Trophoblast cell (in vitro differentiated cells and primary cell): ENCODE measurements at regions not wholly inside any gene's neighbourhood (a gene's known extent, or its start where the extent isn't known, plus 50 kb on each side); places are given as distances from the start of the nearest gene placed in this dataset.
"Not testable (repeated sequence)": the region's sequence is repeated elsewhere in the genome, so short reads cannot be mapped to it uniquely, and the experiment has no call there.

Experiments used
- DNase-seq, 2 donors: peaks; one replicate each; pipeline ENCODE4 v3.0.0-alpha.2; 2016
- H2AFZ ChIP-seq: 2 replicates; pipeline ENCODE4 v1.6.1; 2013; ENCODE audit warnings: low read length, moderate library complexity, mild to moderate bottlenecking; ENCODE audit not compliant: insufficient read depth, poor library complexity
- H2AK5ac ChIP-seq: 2 replicates; pipeline ENCODE4 v1.6.1; 2013; ENCODE audit warnings: mild to moderate bottlenecking, low read length
- H2BK120ac ChIP-seq: 2 replicates; pipeline ENCODE4 v1.6.1; 2013; ENCODE audit warnings: low read length, mild to moderate bottlenecking, moderate library complexity; ENCODE audit not compliant: insufficient read depth, poor library complexity
- H2BK12ac ChIP-seq: 2 replicates; pipeline ENCODE4 v1.6.1; 2013; ENCODE audit warnings: mild to moderate bottlenecking, low read length, moderate library complexity
- H2BK5ac ChIP-seq: 2 replicates; pipeline ENCODE4 v1.6.1; 2013; ENCODE audit warnings: low read length, low read depth, moderate library complexity, mild to moderate bottlenecking; ENCODE audit not compliant: poor library complexity
- H3K14ac ChIP-seq: 2 replicates; pipeline ENCODE4 v1.6.1; 2013; ENCODE audit warnings: mild to moderate bottlenecking, low read length
- H3K18ac ChIP-seq: 2 replicates; pipeline ENCODE4 v1.6.1; 2013; ENCODE audit warnings: mild to moderate bottlenecking, low read length
- H3K23ac ChIP-seq: 2 replicates; pipeline ENCODE4 v1.6.1; 2013; ENCODE audit warnings: low read length
- H3K27ac ChIP-seq: 2 replicates; pipeline ENCODE4 v1.5.1; 2013; ENCODE audit warnings: low read depth, mild to moderate bottlenecking, inconsistent platforms, low read length, moderate library complexity
- H3K27me3 ChIP-seq: 2 replicates; pipeline ENCODE4 v1.6.1; 2013; ENCODE audit warnings: inconsistent platforms, mild to moderate bottlenecking, low read length, moderate library complexity; ENCODE audit not compliant: insufficient read depth
- H3K36me3 ChIP-seq, 2 experiments: 1 replicate in 1 of 2; 2 replicates in 1 of 2; pipeline ENCODE4 v1.6.1; 2013; ENCODE audit warnings: low read length in 2 of 2, mild to moderate bottlenecking in 2 of 2, moderate library complexity in 1 of 2; ENCODE audit not compliant: insufficient read depth in 2 of 2, control insufficient read depth in 1 of 2
- H3K4ac ChIP-seq: 2 replicates; pipeline ENCODE4 v1.6.1; 2013; ENCODE audit warnings: low read depth, mild to moderate bottlenecking, low read length, moderate library complexity
- H3K4me1 ChIP-seq, 2 experiments: 1 replicate in 1 of 2; 2 replicates in 1 of 2; pipeline ENCODE4 v1.6.1; 2013; ENCODE audit warnings: low read length in 2 of 2, mild to moderate bottlenecking in 2 of 2, moderate library complexity in 1 of 2; ENCODE audit not compliant: insufficient read depth in 2 of 2, control insufficient read depth in 1 of 2
- H3K4me2 ChIP-seq: 2 replicates; pipeline ENCODE4 v1.6.1; 2013; ENCODE audit warnings: inconsistent platforms, mild to moderate bottlenecking, low read length, moderate library complexity
- H3K4me3 ChIP-seq: 2 replicates; pipeline ENCODE4 v1.5.1; 2013; ENCODE audit warnings: mild to moderate bottlenecking, low read depth, low read length, inconsistent platforms
- H3K79me1 ChIP-seq: one replicate; pipeline ENCODE4 v1.6.1; 2013; ENCODE audit warnings: low read length
- H3K79me2 ChIP-seq: 2 replicates; pipeline ENCODE4 v1.6.1; 2013; ENCODE audit warnings: low read length, mild to moderate bottlenecking; ENCODE audit not compliant: control insufficient read depth, insufficient read depth, poor library complexity
- H3K9ac ChIP-seq: 2 replicates; pipeline ENCODE4 v1.6.1; 2013; ENCODE audit warnings: mild to moderate bottlenecking, low read length
- H3K9me3 ChIP-seq: 2 replicates; pipeline ENCODE4 v1.6.1; 2013; ENCODE audit warnings: low read depth, mild to moderate bottlenecking, control low read depth, inconsistent platforms, low read length; ENCODE audit not compliant: insufficient read depth
- H4K12ac ChIP-seq: 2 replicates; pipeline ENCODE4 v1.6.1; 2013; ENCODE audit warnings: low read depth, mild to moderate bottlenecking, low read length, moderate library complexity
- H4K8ac ChIP-seq: 2 replicates; pipeline ENCODE4 v1.6.1; 2013; ENCODE audit warnings: low read depth, mild to moderate bottlenecking, low read length, moderate library complexity
- H4K91ac ChIP-seq: one replicate; pipeline ENCODE4 v1.6.1; 2013; ENCODE audit warnings: low read depth, mild to moderate bottlenecking, low read length, moderate library complexity
- WGBS: extraction: QIAGEN DNeasy Blood & Tissue Kit; methylation state at CpG from one replicate; pipeline ENCODE4 v1.1.7; 2013; ENCODE audit warnings: missing lambda C conversion rate; ENCODE audit not compliant: insufficient read length, insufficient coverage; ENCODE audit errors: extremely low coverage; 5-methylcytosine and 5-hydroxymethylcytosine counted together

DNA sequence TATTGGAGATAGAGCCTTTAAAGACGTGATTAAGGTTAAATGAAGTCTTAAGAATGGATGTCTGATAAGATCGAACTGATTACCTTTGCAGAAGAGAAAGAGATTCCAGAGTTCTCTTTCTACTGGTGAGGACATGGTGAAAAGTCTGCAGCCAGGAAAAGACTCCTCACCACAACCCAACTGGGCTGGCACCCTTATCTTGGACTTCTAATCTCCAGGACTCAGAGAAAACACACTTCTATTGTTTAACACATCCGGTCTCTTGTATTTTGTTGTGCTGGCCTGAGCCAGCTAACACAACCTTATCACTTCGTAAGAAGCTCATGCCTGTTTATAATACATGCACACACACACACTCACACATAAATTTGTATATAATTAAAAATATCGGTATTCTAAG, 489.1 kb downstream of the PRDM9 start:
- no peaks in the 10 kb centered on the region for H3K27me3 ChIP-seq
- no peak overlapping the region for H2AK5ac ChIP-seq
- no peak overlapping the region for H4K91ac ChIP-seq
- H3K14ac ChIP-seq, result no peak overlapping the region
- no peak overlapping the region for H4K8ac ChIP-seq
- H3K23ac ChIP-seq, result no peak overlapping the region
- no peak overlapping the region for H2BK120ac ChIP-seq
- no peaks in the 10 kb centered on the region for H3K36me3 ChIP-seq
- no peak overlapping the region for H2AFZ ChIP-seq
- no peak overlapping the region for H3K4me3 ChIP-seq
- H3K4me1 ChIP-seq, result peaks cover 8 to 10% of the 10 kb centered on the region in 2 experiments
- no peak overlapping the region for H4K12ac ChIP-seq
- H3K79me2 ChIP-seq, result no peaks in the 10 kb centered on the region
- H3K9ac ChIP-seq, result no peak overlapping the region
- no peak overlapping the region for H3K4ac ChIP-seq
- H3K9me3 ChIP-seq, result no peaks in the 10 kb centered on the region
- H2BK5ac ChIP-seq, result no peak overlapping the region
- H3K4me2 ChIP-seq, result no peak overlapping the region
- no peak for DNase-seq
- no peak overlapping the region for H3K18ac ChIP-seq
- H3K79me1 ChIP-seq, result no peaks in the 10 kb centered on the region
- H3K27ac ChIP-seq, result no peak overlapping the region
- WGBS, result no CpG with 5 or more reads among the region's 5 CpGs
- H2BK12ac ChIP-seq, result no peak overlapping the region

DNA sequence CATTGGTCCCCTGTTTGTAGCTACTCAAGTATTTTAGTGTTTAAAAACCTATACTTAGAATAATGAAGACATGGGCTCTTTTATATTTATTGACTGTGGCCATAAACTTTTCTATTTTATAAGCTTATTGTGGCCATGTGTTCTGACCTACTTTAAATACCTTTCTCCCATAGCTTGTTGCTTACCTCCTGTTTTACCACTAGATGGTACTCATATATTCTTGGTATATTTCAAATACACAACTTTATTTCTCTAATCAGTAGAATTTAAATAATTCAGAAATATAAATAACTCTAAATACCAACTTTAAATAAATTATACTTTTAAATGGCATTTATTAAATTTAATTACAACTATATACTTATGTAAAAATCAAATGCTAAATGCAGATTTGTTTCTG, 498.0 kb downstream of the PRDM9 start:
- Histone ChIP-seq H3K36me3 (no peaks in the 10 kb centered on the region), H3K27me3 (no peaks in the 10 kb centered on the region), H4K12ac (no peak overlapping the region), H3K79me1 (no peaks in the 10 kb centered on the region), H4K8ac (no peak overlapping the region), H3K4me3 (no peak overlapping the region), H3K9ac (no peak overlapping the region), H2BK12ac (no peak overlapping the region), H3K18ac (no peak overlapping the region), H3K14ac (no peak overlapping the region), H2BK5ac (no peak overlapping the region), H2AFZ (no peak overlapping the region), H2AK5ac (no peak overlapping the region), H3K27ac (no peak overlapping the region), H2BK120ac (no peak overlapping the region), H4K91ac (no peak overlapping the region), H3K4me1 (no peaks in the 10 kb centered on the region), H3K79me2 (no peaks in the 10 kb centered on the region), H3K9me3 (no peaks in the 10 kb centered on the region), H3K23ac (no peak overlapping the region), H3K4me2 (no peak overlapping the region), H3K4ac (no peak overlapping the region)
- DNase-seq, result no peak

DNA sequence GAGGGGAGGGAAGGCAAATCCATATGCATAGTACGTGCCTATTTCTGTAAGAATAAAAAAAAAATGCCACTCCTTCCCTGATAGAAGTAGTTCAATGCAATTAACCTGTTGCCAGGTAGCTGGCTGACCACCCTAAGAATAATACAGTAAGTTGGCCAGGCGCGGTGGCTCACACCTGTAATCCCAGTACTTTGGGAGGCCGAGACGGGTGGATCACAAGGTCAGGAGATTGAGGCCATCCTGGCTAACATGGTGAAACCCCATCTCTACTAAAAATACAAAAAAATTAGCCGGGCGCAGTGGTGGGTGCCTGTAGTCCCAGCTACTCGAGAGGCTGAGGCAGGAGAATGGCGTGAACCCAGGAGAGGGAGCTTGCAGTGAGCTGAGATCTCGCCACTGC, 510.3 kb downstream of the PRDM9 start:
- H3K36me3 ChIP-seq, H3K23ac ChIP-seq, H3K18ac ChIP-seq, H3K4me3 ChIP-seq, H2BK12ac ChIP-seq, DNase-seq, H3K27me3 ChIP-seq, H3K4me1 ChIP-seq, H3K14ac ChIP-seq, H3K79me1 ChIP-seq, H3K9me3 ChIP-seq, H4K91ac ChIP-seq, H3K79me2 ChIP-seq, H2AK5ac ChIP-seq, H3K9ac ChIP-seq, H4K8ac ChIP-seq, H4K12ac ChIP-seq, H2BK5ac ChIP-seq, H3K27ac ChIP-seq, H2AFZ ChIP-seq, H3K4me2 ChIP-seq, H2BK120ac ChIP-seq, H3K4ac ChIP-seq: not testable (repeated sequence)
- WGBS, result no CpG with 5 or more reads among the region's 10 CpGs

DNA sequence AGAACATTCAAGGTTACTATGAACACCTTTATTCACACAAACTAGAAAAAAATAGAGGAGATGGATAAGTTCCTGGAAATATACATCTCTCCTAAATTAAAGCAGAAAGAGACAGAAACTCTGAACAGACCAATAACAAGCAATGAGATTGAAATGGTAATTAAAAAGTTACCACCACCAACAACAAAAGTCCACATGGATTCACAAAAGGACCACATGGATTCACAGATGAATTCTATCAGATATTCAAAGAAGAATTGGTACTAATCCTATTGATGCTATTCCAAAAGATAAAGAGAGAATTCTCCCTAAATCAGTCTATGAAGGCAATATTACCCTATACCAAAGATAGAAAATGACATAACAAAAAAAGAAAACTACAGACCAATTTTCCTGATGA, 518.9 kb downstream of the PRDM9 start:
- Histone ChIP-seq H3K18ac (no peak overlapping the region), H3K14ac (no peak overlapping the region), H2BK120ac (no peak overlapping the region), H2AFZ (no peak overlapping the region), H4K12ac (no peak overlapping the region), H3K79me1 (no peaks in the 10 kb centered on the region), H3K4me2 (no peak overlapping the region), H3K4me1 (no peaks in the 10 kb centered on the region), H2BK5ac (no peak overlapping the region), H3K4ac (no peak overlapping the region), H2BK12ac (no peak overlapping the region), H3K27me3 (no peaks in the 10 kb centered on the region), H3K9me3 (no peaks in the 10 kb centered on the region), H4K91ac (no peak overlapping the region), H3K79me2 (no peaks in the 10 kb centered on the region), H2AK5ac (no peak overlapping the region), H3K36me3 (no peaks in the 10 kb centered on the region), H3K23ac (no peak overlapping the region), H4K8ac (no peak overlapping the region), H3K9ac (no peak overlapping the region), H3K27ac (no peak overlapping the region), H3K4me3 (no peak overlapping the region)
- no peak for DNase-seq

DNA sequence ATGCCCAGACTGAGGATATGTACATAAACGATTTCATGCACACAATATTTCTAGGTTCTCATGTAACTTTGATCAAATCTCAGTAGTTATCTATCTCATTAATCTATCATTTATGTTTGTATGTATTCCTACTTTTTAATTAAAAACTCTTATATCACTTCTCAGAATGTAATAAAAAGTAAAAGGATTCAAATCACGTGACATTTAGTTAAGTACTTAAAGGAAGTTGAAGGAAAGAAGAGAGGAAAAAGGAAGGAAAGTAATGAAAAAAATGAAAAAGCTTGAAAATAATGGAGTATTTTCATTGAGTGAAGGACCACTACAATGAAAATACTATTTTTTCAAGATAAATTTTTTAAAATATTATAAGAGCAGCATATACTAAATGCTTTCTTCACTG, 535.3 kb downstream of the PRDM9 start:
- no peak overlapping the region for H3K4me3 ChIP-seq
- WGBS, result 100% methylated on average over 1 of the region's 2 CpGs
- no peak overlapping the region for H4K12ac ChIP-seq
- H3K9ac ChIP-seq, result no peak overlapping the region
- no peaks in the 10 kb centered on the region for H3K4me1 ChIP-seq
- DNase-seq, result no peak
- H4K8ac ChIP-seq, result no peak overlapping the region
- no peaks in the 10 kb centered on the region for H3K79me2 ChIP-seq
- no peak overlapping the region for H2BK5ac ChIP-seq
- no peaks in the 10 kb centered on the region for H3K36me3 ChIP-seq
- H3K4me2 ChIP-seq, result no peak overlapping the region
- no peak overlapping the region for H3K27ac ChIP-seq
- H2AFZ ChIP-seq, result no peak overlapping the region
- H3K14ac ChIP-seq, result no peak overlapping the region
- no peak overlapping the region for H2BK12ac ChIP-seq
- no peak overlapping the region for H4K91ac ChIP-seq
- no peaks in the 10 kb centered on the region for H3K9me3 ChIP-seq
- H3K79me1 ChIP-seq, result no peaks in the 10 kb centered on the region
- H2AK5ac ChIP-seq, result no peak overlapping the region
- no peak overlapping the region for H3K18ac ChIP-seq
- no peaks in the 10 kb centered on the region for H3K27me3 ChIP-seq
- H3K4ac ChIP-seq, result no peak overlapping the region
- no peak overlapping the region for H3K23ac ChIP-seq
- H2BK120ac ChIP-seq, result no peak overlapping the region
